Bronchial epithelial cell (primary cell): ENCODE measurements at regions not wholly inside any gene's neighbourhood (a gene's known extent, or its start where the extent isn't known, plus 50 kb on each side); places are given as distances from the start of the nearest gene placed in this dataset.

Source experiments
- DNase-seq: peaks from one replicate; pipeline ENCODE4 v3.0.0-alpha.2; 2010; ENCODE audit warnings: low read depth
- FAIRE-seq: peaks from 2 replicates; lab custom pipeline; 2011; peaks lifted over from hg19 to GRCh38; lab: Jason Lieb, UNC
- H3K27me3 ChIP-seq: 2 replicates; pipeline ENCODE4 v1.5.1; 2011; ENCODE audit warnings: low read length; ENCODE audit not compliant: control insufficient read depth, insufficient read depth
- H3K36me3 ChIP-seq: 2 replicates; pipeline ENCODE4 v1.5.1; 2011; ENCODE audit warnings: low read length; ENCODE audit not compliant: control insufficient read depth, insufficient read depth
- H3K4me3 ChIP-seq: 2 replicates; pipeline ENCODE4 v1.5.1; 2011; ENCODE audit warnings: mild to moderate bottlenecking, low read depth, low read length, control low read depth
- TF ChIP-seq, protein P1 (sequence below): IDR thresholded peaks from 2 replicates; pipeline ENCODE4 v1.5.1; 2011; ENCODE audit warnings: mild to moderate bottlenecking, moderate library complexity, low read length, control low read depth, inconsistent platforms; ENCODE audit not compliant: insufficient read depth, severe bottlenecking

DNA sequence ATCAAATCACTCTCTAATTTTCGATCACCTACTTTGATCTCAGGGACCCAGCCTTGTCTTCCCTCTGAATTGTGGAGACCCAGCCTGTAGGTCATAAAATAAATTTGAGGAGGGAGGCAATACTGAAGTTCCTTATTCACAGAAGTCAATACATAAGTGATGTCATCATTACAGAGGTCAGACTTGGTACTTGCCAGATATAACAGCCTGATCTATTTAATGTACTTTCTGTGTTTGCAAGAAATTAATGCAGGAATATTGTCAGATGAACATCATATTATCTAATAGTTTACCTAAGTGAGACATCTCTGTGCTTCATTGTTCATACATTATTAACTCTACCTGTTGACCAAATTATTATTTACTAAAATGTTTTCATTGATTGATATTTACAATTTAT, 105.6 kb downstream of the GPAM start:
- FAIRE-seq (no peak), DNase-seq (no peak)
- H3K36me3 ChIP-seq: no peaks in the 10 kb centered on the region
- TF ChIP-seq, protein P1, sequence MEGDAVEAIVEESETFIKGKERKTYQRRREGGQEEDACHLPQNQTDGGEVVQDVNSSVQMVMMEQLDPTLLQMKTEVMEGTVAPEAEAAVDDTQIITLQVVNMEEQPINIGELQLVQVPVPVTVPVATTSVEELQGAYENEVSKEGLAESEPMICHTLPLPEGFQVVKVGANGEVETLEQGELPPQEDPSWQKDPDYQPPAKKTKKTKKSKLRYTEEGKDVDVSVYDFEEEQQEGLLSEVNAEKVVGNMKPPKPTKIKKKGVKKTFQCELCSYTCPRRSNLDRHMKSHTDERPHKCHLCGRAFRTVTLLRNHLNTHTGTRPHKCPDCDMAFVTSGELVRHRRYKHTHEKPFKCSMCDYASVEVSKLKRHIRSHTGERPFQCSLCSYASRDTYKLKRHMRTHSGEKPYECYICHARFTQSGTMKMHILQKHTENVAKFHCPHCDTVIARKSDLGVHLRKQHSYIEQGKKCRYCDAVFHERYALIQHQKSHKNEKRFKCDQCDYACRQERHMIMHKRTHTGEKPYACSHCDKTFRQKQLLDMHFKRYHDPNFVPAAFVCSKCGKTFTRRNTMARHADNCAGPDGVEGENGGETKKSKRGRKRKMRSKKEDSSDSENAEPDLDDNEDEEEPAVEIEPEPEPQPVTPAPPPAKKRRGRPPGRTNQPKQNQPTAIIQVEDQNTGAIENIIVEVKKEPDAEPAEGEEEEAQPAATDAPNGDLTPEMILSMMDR: no peak
- no peak overlapping the region for H3K4me3 ChIP-seq
- no peaks in the 10 kb centered on the region for H3K27me3 ChIP-seq

DNA sequence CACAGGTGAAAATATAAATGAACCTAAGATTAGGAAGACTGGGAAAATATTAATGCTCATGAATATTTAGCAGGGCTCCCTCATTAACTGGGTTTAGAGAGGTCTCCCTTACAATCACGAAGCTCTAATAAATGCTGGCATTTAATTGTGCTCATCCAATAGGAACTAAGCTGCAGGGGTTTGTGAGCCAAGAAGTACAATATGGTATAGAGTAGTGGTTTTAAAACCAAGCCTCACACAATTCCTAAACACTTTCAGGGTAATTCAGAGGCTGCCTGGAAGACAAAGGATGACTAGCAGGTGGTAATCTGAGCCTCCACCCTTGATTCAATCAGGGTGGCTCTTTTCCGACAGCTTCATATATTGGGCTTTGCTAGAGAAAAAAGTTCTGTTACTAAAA, 103.3 kb downstream of the GPAM start:
- FAIRE-seq (no peak), DNase-seq (no peak)
- Histone ChIP-seq H3K4me3 (no peak overlapping the region), H3K36me3 (no peaks in the 10 kb centered on the region), H3K27me3 (no peaks in the 10 kb centered on the region)
- TF ChIP-seq, protein P1: no peak

DNA sequence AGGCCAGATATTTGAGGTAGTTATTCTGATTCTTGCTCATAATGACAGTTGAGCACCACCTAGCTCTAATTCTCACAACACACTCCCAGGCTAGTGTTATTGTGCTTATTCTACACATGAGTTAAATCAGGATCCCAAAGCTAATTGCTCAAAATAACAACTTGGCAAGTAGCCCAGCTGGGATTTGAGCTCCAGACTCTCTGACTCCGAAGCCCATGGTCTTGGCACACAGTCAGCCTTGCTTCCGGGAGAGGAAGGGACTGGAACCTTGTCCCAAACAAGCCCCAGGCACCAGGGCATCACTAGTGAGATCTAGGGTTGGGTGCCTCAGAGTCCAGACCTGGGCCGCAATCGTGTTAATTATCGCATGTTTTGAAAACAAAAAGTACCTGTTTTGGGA, 101.4 kb downstream of the GPAM start:
- DNase-seq (no peak), FAIRE-seq (no peak)
- Histone ChIP-seq H3K36me3 (no peaks in the 10 kb centered on the region), H3K4me3 (no peak overlapping the region), H3K27me3 (no peaks in the 10 kb centered on the region)
- TF ChIP-seq, protein P1: no peak

DNA sequence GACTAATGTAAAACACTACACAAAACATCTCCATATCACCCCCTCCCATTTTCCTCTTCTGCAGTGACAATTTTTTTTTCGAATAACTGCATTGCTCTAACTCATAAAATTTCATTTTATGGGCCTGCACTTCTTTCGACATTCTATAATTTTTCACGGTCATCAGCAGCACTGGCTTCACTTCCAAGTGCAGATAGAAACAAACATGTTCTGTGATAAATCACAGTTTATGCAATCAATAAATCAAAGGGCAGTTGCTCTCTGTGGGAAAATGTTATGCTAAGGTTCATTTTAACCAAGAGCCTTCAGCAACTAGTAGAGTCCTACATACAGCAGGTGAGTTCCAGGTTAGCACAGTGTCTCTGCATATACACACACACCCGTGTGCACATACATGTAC, 100.1 kb downstream of the GPAM start:
- Histone ChIP-seq H3K4me3 (no peak overlapping the region), H3K27me3 (no peaks in the 10 kb centered on the region), H3K36me3 (no peaks in the 10 kb centered on the region)
- no peak for DNase-seq
- TF ChIP-seq, protein P1: no peak
- FAIRE-seq: no peak

DNA sequence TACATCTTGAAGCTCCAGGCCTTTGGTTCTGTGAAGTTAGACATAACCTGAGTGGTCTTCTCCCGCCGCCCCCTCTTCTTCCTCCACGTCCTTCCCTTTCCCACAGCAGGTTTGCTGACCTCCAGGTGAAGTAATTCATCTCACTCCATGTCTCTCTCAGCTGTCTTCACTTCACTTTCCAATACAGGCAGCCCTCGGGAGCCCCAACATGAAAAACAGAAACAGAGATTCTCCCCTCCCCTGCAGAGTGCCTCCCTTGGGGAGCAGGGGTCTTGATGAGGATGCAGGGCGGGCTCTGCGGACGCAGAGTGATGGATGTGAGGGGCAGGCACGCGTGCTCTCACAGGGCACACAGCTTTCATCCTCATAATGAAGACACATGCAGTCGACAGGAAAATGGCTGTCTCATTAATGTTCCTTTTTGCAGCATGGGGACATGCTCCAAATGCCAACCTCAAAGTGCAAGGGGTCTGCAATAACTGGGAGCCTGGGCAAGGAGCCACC, 95.6 kb downstream of the GPAM start:
- H3K4me3 ChIP-seq: no peak overlapping the region
- TF ChIP-seq, protein P1: no peak
- no peaks in the 10 kb centered on the region for H3K27me3 ChIP-seq
- H3K36me3 ChIP-seq: no peaks in the 10 kb centered on the region
- DNase-seq (no peak), FAIRE-seq (no peak)

DNA sequence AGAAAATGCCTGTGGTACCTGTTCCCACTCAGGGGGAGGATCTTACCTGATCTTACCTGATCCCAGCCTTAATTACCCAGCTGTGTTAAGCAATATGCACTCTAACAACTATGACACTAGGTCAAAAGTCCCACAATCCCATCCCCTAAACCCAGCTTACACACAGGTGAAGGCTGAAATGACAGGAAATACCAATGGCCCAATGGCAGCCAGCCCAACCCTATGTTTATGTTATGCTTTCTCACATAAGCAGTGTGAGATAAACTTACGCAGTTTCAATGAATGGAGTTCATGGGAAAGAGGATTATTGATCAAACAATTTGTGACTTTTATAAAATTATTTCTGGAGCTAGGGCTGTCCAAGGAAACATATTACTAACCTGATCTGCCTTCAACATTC, 91.9 kb downstream of the GPAM start:
- no peaks in the 10 kb centered on the region for H3K27me3 ChIP-seq
- TF ChIP-seq, protein P1: no peak
- FAIRE-seq: no peak
- no peaks in the 10 kb centered on the region for H3K36me3 ChIP-seq
- no peak overlapping the region for H3K4me3 ChIP-seq
- DNase-seq: no peak
